ENCODE measurements at regions not wholly inside any gene's neighbourhood (a gene's known extent, or its start where the extent isn't known, plus 50 kb on each side); places are given as distances from the start of the nearest gene placed in this dataset.

GRCh38 chr4:72641611-72642010, 72.6 kb upstream of the ADAMTS3 start:
- no peak for TF ChIP-seq CTCF (conservative IDR thresholded peaks at IDR 0.05)
- TF ChIP-seq ZFX (IDR thresholded peaks at IDR 0.05) = no peak
